Right renal pelvis (tissue), 4 donors: ENCODE measurements at regions not wholly inside any gene's neighbourhood (a gene's known extent, or its start where the extent isn't known, plus 50 kb on each side); places are given as distances from the start of the nearest gene placed in this dataset.
"Not testable (repeated sequence)": the region's sequence is repeated elsewhere in the genome, so short reads cannot be mapped to it uniquely, and the experiment has no call there.

Experiments used
- DNase-seq, 4 donors: peaks; one replicate each; pipeline ENCODE4 v3.0.0-alpha.2; 2013; ENCODE audit warnings: low read depth in 4 of 4, low spot score in 3 of 4, missing footprints in 1 of 4

DNA sequence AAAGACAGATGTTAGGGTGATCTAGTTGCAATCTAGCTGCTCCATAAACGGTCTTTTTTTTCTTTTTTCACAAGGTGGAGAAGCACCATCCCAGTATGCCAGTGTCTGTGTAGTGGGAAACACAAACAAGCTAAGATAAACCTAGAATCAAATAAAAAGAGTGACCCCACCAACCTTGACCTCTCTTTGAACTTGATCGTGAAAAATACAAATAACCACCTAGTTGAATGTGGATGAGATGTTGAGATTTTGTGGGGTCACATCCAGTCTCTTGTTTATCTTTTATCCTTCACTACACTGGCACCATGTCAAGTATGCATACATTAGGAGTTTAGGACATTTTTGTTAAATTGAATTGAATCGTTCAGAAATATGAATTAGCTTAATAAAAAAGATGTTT is 194.6 kb upstream of the EYA4 start:
- no peak for DNase-seq

DNA sequence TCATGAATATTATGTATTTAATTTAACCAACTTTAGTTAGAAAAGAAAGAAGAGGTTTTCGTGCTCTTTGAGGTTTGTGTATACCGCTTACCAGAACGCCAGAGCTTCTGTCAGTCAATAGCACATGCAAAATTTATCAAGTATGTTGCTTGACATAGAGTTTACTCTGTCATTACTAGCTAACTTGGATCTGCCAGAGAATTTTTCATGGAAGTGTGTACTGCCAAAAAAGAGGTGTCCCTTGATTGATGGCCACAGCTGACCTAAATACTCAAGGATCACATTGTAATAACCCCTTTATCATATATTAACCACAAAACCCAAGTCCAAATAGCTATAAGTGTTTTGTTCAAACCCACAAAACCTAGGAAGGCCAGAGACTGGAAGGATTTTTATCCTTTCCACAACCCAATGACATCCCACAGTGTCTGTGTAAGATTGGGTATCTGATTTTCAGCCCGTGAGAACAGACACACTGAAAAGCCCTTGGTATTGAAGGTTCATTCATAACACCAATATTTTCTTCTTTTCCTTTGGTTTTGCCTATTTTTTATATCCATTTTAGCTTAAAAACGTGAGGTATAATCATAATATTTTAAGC is 194.0 kb upstream of the EYA4 start:
- DNase-seq: no peak

DNA sequence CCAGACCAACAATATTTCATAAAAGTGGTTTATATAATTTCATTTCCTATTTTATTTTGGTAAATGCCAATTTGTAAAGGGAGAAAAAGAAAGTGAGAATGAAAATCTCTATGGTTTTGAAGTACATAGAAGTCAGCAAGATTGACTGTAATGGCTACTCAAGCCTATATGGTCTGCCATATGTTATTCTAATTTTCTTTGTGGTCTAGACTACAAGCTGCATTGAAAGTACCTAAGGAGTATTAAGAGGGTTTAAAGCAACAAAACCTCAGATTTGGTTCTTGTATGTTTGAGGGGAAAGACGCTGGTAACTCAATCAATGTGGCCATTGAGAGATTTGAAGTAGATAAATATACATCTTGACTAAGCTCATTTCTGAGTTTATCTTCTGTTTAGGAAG is 193.5 kb upstream of the EYA4 start:
- DNase-seq: no peak

DNA sequence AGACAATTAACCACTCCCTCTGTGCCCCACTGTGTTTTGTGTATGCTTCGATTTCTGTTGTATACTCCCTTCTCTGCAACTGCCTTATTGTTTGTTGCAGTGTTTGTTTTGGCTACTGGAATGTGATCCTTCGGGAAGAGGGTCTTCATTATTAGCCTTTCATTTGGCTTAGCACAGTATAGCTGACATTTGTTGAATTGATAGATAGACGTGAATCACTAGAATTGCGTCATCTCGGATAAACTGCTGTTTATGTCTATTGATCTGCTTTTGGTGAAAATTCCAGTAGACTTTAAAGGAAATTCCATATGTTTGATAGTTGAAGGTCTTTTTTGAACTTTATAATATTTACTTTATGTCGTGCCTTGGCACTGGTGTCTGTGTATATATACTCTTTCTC is 189.9 kb upstream of the EYA4 start:
- no peak for DNase-seq

DNA sequence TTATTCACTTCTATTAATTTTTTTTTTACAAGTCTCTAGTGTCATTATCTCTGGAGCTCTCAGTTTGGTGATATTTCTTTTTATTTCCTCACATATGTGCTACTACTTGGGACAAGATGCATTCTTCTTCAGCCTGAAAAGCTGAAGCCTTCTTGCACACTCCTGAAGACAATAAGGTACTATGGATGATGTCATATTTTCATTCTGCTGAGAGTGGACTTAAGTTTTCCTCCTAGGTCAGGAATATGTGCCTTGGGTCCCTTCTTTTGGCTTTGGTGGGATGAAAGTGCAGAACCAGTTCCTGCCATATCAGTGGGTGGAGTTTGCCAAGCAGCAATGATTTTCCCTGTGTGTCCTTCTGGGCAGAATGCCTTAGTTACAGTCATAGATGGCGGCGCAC is 188.7 kb upstream of the EYA4 start:
- DNase-seq: no peak

DNA sequence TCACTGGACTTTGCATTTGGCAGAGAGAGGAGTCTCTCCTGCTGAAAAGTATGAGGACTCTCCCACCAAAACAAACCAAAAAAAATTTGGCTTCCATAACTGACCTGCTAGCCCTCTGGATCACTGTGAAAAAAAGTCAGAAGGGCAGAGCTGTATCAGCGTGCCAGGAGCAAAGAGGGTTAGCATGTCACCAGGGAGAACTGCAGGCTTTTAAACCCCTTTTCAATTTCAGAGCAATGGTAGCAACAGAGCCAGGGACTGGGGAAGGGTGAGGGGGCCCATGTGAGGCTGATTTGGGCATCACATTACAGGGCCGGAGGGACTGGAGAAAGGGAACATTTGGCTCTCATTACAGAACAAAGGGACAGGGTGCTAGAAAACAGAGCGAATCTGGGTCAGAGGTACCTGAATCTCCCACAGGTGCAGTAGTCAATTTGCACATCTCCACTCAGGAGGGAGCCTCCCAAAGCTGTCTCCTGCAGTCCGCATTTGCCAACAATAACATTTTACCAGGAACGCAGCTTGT is 185.7 kb upstream of the EYA4 start:
- no peak for DNase-seq

DNA sequence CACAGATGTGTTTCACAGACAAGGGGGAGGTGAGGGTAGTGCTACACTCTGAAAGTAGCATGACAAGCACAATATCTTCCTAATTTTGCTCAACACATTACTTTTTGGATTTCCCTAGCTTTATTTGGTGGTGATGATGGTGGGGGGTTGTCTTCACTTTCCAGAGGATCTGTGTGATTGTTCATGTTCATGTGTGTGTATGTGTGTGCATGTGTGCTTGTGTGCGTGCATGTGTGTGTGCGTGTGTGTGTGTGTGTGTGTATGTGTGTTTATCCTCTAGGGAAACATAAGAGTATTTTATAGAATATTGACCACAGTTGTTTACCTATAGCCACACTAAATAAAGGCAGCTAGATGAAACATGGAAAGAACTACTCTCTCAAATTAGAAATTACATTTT is 183.8 kb upstream of the EYA4 start:
- DNase-seq: no peak

DNA sequence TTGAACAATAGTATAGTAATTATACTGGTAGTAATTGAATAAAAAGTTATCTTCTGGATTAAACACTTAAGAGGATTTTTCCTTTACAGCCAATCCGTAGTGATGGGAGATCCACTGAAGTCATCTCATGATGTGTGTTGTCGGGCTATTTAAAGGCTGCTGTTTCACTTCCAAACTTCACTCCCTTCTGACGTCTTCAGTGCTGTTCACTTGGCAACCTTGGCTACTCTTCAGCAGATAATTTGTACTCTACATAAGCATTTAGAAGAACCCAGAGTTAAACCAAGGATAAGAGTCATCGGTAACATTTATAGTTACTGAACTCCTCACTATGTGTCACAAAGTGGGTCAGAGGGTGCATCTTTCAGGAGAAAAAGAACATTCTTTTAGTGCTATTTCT is 179.1 kb upstream of the EYA4 start:
- no peak for DNase-seq

DNA sequence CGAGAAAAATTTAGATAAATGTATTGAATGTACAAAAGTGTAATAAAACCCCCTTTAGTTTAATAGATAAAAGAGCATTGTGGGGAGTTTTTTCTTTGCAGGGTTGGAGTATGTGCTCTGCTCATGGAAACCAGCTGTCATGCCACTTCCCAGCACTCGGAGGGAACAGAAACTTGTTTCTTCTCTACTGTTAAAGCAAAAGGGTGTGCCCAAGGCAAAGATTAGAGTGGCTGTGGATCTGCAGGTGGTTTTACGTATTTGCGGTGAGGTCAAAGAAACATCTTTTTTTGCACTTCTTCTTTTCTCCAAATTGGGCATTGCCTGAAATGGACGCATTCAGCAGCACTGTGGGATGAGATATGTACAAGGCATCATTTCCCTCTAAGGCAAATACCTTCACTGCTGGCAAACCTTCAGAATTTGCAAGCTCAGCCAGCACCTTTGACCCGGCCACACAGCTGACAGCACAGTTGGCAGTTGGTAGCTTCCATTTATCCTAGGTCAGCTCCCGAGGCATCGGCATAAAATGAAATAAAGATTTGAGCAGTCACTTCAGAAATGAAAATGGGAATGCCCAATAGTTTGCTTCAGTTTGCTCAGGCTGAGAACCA is 178.4 kb upstream of the EYA4 start:
- no peak for DNase-seq

DNA sequence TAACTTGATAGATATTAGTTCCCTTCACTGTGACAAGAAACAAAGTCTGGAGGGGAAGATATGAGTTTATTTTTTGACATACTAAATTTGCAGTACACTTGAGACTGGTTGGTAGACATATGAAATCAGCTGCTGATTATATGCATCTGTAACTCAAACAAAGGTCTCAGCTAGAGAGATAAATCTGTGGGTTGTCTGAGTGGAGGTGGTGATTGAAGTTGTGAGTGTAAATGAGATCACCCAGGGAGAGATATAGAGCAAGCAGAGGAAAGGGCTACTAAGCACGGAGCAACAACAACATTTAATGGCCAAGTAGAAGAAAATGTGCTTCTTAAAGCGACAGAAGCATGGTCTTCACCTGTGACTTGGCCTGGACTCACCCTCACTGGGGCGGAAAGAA is 173.2 kb upstream of the EYA4 start:
- DNase-seq: no peak

DNA sequence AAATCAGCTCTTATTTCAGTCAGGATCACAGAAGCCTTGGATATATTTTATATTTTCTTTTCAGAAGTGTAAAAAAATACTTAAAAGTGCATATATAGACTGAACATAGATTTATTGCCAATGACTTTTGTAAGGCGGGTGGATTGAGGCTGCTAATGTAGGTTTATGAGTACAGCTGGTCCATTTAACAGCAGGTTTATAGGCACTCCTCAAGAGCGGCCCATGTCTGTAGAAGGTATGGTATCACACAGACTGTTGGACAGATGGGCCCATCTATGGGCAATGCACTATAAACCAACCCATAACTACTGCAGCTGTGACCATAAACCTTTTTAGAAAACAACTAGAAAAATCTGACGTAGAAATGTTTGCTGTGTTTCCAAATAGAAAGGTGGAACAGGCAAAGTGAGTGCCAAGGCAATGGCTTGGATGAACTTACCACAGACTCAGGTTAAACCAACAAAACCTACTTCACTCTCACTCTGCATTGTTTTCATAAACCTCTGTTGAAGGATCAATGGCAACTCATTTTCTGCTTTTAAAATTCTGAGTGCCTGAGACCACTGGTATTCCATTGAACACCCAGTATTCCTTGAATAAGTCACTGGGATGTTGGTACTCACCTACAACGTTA is 170.6 kb upstream of the EYA4 start:
- DNase-seq: no peak

DNA sequence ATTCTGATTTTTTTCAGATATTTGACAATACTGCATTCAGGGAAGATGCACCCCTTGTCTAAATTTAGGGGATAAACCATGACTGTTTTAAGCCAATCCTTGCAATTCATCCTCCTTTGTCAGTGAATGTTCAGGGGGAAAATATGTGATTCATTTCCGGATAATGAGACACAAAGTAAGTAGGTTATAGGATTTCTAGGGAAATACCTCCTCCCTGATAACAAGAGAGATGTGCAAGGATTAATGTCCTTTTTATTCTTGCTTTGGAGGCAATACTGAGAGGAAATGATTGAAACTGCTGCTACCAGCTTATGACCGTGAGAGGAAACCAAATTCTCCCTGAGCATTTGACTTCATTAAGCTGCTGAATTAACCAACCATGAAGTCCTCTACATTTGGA is 161.3 kb upstream of the EYA4 start:
- no peak for DNase-seq

DNA sequence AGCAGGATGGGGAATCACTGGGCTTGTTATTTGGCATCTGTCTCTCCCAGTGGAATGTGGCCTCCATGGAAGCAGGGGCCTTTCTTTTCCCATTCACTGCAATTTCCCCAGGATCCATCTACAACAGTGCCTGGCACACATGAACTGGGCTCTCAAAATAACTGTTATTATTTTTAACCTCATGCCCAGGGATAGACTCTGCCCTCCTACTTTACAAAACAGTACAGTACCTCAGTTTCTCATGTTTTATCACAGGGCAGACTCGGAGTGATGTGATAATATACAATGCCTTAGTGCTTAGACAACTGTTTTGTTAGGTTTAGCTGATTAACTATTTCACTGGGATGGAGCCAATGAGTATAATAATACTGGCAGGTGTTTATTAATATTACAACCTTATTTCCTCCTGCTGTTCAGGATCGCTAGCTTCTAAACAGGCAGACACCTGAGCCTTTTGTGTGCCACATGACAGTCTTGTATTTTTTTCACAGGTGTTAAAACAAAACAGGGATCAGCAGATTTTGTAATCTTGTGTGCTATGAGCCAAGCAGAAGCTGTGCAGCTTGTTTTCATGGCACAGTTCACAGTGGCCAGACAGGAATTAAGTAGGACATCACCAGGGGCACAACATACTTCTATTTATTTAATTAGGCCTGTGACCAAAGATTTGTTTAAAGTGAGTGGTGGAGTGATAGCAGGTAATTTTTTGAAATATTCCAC is 157.7 kb upstream of the EYA4 start:
- DNase-seq: no peak

DNA sequence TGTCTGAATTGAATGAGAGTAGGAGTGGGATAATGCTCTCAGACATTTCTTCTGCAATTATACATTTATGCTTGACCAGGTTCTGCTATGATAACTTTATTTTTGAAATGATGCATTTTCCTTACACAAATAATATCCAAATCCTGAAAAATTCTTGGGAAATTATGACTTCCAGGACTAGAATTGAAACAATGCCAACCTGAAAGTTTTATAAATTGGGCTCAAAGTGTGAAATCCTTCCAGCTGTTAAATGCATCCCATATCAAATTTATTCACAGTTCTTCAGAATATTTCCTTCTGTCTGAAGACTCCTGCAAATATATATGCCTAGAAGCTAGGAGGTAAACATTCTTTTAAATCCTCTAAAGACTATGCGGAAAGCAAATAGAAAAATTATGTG is 155.7 kb upstream of the EYA4 start:
- no peak for DNase-seq

DNA sequence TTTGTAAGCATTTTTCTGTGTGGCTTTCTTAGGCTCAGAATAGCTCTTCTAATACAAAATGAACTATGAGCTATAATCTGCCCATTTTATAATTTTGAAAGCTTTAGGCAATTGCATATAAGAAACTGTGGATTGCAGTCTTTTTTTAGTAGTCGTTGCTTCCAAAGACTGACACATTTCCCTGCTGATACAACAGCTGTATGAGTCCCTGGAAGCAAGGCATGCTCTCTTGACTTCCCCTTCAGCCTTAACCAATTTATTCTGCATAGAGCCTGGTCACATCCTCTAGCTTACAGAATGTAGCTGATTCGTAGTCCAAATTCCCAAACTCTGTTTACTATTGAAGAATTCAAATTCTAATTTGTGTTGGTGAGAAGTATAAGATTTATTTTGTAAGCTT is 155.3 kb upstream of the EYA4 start:
- no peak for DNase-seq

DNA sequence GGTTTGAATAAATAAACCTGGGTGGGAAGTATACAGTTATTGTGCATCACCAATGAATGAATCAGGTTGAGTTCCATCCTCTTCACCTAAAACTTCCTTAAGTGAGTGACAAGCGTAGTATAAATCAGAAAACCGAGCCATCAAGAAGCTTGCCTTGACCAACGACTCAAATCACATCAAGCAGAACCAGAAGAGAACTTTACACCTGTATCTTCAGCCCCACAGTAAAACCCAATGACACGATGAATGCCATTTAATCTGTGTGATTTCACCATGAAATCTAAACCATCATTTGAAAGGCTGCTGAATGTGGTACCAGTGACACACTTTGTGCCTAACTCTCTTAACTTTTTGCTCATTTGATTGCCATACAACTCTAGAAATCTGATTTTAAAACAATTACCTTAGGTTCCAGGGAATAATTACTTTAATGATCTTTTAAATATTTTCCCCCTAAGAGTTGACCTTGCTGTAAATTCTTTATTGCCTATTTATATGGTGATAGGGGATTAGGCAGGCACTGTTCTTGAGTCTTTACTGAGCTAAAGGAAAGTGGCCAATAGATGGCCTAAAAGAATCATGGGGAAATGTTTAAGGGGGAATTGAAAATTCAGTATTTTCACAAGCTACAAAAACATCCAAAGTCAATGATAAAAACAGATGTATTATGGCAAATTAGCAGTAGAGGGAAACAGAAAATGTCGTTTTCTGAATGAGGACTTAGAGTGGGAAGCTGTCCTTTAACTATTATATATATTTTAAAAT is 152.0 kb upstream of the EYA4 start:
- DNase-seq: peak in 1 of 4 donors; percentile 8

DNA sequence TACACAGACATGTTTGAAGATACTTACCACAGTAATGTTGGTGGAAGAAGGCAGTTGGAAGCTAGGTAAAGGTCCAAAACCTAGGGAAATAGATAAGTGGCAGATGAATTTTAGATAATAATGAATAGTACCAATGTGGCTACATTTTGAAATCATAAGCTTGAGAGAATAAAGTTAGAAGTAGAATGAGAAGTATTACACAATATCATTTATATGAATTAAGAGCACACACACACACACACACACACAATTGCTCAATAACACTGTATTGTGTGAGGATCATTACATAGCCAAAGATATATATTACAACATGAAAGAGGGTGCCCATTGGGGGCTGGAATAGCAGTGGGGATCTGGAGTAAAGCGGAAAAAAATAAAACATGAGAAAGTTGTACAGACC is 149.0 kb upstream of the EYA4 start:
- no peak for DNase-seq

DNA sequence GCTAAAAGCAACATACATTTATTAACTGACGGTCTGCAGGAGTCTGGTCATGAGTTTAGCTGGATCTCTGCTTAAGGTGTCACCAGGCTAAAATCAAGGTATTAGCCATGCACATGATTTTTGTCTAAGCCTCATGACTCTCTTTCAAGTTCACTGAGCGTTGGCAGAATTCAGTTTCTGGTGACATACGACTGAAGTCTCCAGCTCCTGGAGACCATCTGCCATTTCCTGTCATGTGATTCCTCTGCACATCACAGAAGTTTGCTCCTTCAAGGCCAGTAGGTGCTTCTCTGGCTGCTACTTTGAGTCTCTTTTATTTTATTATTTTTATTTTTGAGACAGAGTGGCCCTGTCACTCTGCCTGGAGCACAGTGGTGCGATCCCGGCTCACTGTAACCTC is 148.4 kb upstream of the EYA4 start:
- no peak for DNase-seq

DNA sequence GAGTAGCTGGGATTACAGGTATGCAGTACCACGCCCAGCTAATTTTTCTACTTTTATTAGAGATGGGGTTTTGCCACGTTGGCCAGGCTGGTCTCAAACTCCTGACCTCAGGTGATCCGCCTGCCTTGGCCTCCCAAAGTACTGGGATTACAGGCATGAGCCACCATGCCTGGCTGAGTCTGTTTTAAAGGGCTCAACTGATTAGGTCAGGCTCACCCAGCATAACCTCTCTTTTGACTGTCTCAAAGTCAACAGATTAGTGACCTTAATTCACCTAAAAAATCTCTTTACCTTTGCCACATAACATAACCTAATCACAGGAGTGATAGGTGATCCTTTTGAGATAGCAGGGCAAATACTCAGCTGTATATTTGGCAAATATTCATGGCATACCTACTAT is 147.9 kb upstream of the EYA4 start:
- not testable (repeated sequence) for DNase-seq

DNA sequence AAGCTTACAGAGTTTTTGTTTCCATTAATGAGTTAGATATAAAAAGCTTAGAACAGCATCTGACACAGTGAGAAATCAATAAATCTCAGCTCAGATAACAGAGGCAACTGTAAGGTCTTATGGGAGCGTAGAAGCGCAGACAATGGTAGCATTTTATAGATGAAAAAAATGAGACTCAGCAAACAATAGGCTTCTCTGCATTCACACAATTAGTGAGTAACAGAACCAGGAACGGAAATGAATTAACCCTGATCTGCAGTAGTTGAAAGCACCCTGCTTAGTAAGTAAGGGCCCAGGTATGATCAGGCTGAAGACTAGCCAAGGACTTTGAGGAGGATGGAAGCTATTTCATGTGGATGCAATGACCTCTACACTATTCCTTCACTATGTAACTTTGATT is 147.2 kb upstream of the EYA4 start:
- no peak for DNase-seq

DNA sequence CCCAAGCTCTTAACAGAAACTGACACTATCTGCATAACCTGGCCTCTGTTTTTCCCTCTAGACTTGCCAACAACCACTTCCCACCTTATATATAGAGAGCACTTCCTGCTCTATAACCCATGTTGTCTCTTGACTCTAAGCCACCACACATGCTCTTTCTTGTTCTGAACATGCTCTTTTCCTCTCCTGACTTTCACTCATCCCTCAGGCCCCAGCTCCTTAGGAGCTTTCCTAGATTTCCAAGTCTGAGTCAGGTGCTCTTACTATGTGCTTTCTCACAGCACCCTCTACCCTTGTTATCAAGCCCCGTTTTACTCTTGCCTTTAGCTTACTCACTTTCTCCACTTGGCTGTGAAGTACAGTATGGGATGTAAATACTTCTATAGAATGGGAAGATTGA is 143.9 kb upstream of the EYA4 start:
- no peak for DNase-seq
